ENCODE measurements at regions not wholly inside any gene's neighbourhood (a gene's known extent, or its start where the extent isn't known, plus 50 kb on each side); places are given as distances from the start of the nearest gene placed in this dataset.

GRCh38 chr1:38424677-38425076 lies 378.1 kb upstream of the POU3F1 start:
- TF ChIP-seq JUN (IDR thresholded peaks at IDR 0.05; ENCODE audit: borderline replicate concordance, insufficient read depth, insufficient read length, low read depth) = no peak
- no peak for TF ChIP-seq CTCF (IDR thresholded peaks at IDR 0.05; ENCODE audit: extremely low read depth in 1 of 2, insufficient read depth in 1 of 2, low read depth in 1 of 2, low read length in 2 of 2)
- no peak for TF ChIP-seq EZH2 (IDR thresholded peaks at IDR 0.05; ENCODE audit: borderline replicate concordance, low read depth, low read length, severe bottlenecking)
- TF ChIP-seq MAX (IDR thresholded peaks at IDR 0.05; ENCODE audit: insufficient read depth, insufficient read length) = no peak
- TF ChIP-seq POLR2A (IDR thresholded peaks at IDR 0.05; ENCODE audit: low read depth, low read length) = no peak
- TF ChIP-seq MYC (IDR thresholded peaks at IDR 0.05; ENCODE audit: low read depth, low read length) = no peak
- no peak for TF ChIP-seq POLR2AphosphoS5 (IDR thresholded peaks at IDR 0.05; ENCODE audit: insufficient read depth, low read depth, low read length)
- TF ChIP-seq FOS (IDR thresholded peaks at IDR 0.05; ENCODE audit: borderline replicate concordance, insufficient read depth, low read length) = no peak
- TF ChIP-seq GATA2 (IDR thresholded peaks at IDR 0.05; ENCODE audit: insufficient read depth, insufficient read length, low read depth, low read length) = no peak
